PC-3 (cell line): ENCODE measurements at regions not wholly inside any gene's neighbourhood (a gene's known extent, or its start where the extent isn't known, plus 50 kb on each side); places are given as distances from the start of the nearest gene placed in this dataset.

Source experiments
- EZH2 ChIP-seq: fragments of 300-600 bp; sonication (generic); IDR thresholded peaks from one replicate; pipeline ENCODE4 v1.6.1; 2017; ENCODE audit warnings: antibody characterized with exemption, mild to moderate bottlenecking, low read length; ENCODE audit not compliant: unreplicated experiment
- EZH2phosphoT487 ChIP-seq: fragments of 300-600 bp; sonication (generic); IDR thresholded peaks from 2 replicates; pipeline ENCODE4 v1.6.1; 2018; ENCODE audit warnings: mild to moderate bottlenecking, antibody characterized with exemption, low read length, borderline replicate concordance
- TF ChIP-seq, protein P1 (sequence below): fragments of 300-600 bp; sonication (generic); conservative IDR thresholded peaks from 2 replicates; pipeline ENCODE4 v1.5.1; 2017; ENCODE audit warnings: antibody characterized with exemption, low read depth, mild to moderate bottlenecking, low read length

DNA sequence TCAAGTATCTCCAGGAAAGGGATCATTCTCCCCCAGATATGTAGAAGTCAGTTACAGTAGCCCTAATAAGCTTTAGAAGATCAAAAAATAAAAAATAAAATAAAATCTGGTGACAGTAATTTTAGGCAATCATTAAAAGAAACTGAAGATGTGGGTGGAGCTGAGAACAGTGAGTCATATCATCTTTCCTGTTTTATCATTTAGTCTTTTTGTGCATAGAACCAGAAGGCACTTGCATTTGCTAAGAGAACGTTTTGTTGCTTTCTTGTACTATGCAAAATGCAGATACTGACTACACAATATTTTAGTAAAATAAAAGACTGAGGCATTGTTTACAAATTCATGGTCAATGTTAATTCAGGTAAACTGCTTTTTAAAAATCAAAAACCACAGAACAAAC, 497.4 kb upstream of the EPHA7 start:
- TF ChIP-seq, protein P1, sequence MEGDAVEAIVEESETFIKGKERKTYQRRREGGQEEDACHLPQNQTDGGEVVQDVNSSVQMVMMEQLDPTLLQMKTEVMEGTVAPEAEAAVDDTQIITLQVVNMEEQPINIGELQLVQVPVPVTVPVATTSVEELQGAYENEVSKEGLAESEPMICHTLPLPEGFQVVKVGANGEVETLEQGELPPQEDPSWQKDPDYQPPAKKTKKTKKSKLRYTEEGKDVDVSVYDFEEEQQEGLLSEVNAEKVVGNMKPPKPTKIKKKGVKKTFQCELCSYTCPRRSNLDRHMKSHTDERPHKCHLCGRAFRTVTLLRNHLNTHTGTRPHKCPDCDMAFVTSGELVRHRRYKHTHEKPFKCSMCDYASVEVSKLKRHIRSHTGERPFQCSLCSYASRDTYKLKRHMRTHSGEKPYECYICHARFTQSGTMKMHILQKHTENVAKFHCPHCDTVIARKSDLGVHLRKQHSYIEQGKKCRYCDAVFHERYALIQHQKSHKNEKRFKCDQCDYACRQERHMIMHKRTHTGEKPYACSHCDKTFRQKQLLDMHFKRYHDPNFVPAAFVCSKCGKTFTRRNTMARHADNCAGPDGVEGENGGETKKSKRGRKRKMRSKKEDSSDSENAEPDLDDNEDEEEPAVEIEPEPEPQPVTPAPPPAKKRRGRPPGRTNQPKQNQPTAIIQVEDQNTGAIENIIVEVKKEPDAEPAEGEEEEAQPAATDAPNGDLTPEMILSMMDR, result no peak
- no peak for TF ChIP-seq EZH2
- TF ChIP-seq EZH2phosphoT487, result no peak
